Activated CD8-positive, alpha-beta T cell treated with anti-CD3 and anti-CD28 coated beads for 36 hours (primary cell): ENCODE measurements at regions not wholly inside any gene's neighbourhood (a gene's known extent, or its start where the extent isn't known, plus 50 kb on each side); places are given as distances from the start of the nearest gene placed in this dataset.

Experiments
- ATAC-seq: fragments of 200-7000 bp; cut with Tn5 transposase; one replicate; pipeline ENCODE4 v1.10.0; 2021; ENCODE audit warnings: mild to moderate bottlenecking, moderate library complexity
- CTCF ChIA-PET: fragments of 350-600 bp; sonication (Branson Sonifier 250); formaldehyde crosslinking; loops from one replicate; lab custom pipeline; 2021; ENCODE audit warnings: antibody characterized with exemption; lab: Charles Lee
- POLR2A ChIA-PET: fragments of 350-600 bp; sonication (Branson Sonifier 250); formaldehyde crosslinking; loops from one replicate; lab custom pipeline; 2021; ENCODE audit warnings: antibody characterized with exemption; lab: Charles Lee
- DNase-seq: peaks from one replicate; pipeline ENCODE4 v3.0.0-alpha.2; 2020
- H3K27ac Mint-ChIP-seq: one replicate; pipeline ENCODE4 v1.8.0; 2021; ENCODE audit warnings: mild to moderate bottlenecking, mixed read lengths
- H3K27me3 Mint-ChIP-seq: one replicate; pipeline ENCODE4 v1.8.0; 2021; ENCODE audit warnings: mixed read lengths
- H3K36me3 Mint-ChIP-seq: one replicate; pipeline ENCODE4 v1.8.0; 2021; ENCODE audit warnings: low read depth, mixed read lengths
- H3K4me1 Mint-ChIP-seq: one replicate; pipeline ENCODE4 v1.8.0; 2021; ENCODE audit warnings: low read depth, mixed read lengths
- H3K4me3 Mint-ChIP-seq: one replicate; pipeline ENCODE4 v1.8.0; 2021; ENCODE audit warnings: mild to moderate bottlenecking, moderate library complexity, mixed read lengths
- H3K9me3 Mint-ChIP-seq: one replicate; pipeline ENCODE4 v1.8.0; 2021; ENCODE audit warnings: mixed read lengths
- CTCF ChIP-seq: fragments of 200-600 bp; IDR thresholded peaks from one replicate; pipeline ENCODE4 v1.8.0; 2022; ENCODE audit warnings: antibody characterized with exemption, mild to moderate bottlenecking
- intact Hi-C: fragments of 100-400 bp; cut with micrococcal nuclease; formaldehyde crosslinking; loops from one replicate; pipeline ENCODE4 v1.10.0; 2022

- POLR2A ChIA-PET, result no interaction called here
- Mint-ChIP-seq H3K4me1 (no peaks in the 10 kb centered on the region), H3K27me3 (no peaks in the 10 kb centered on the region), H3K27ac (no peak overlapping the region), H3K36me3 (no peaks in the 10 kb centered on the region), H3K9me3 (no peaks in the 10 kb centered on the region), H3K4me3 (no peak overlapping the region)
- CTCF ChIA-PET, result interaction anchor here (1.5 kb wide), 1 partner anchor 13 kb away, joined by 4 read pairs; no protein-coding TSS in a partner anchor
- intact Hi-C loops, result no loop called here
- no peak for ATAC-seq
- TF ChIP-seq CTCF, result no peak
- no peak for DNase-seq
These were observed 77.3 kb upstream of the TMTC2 start for GRCh38 chr12:82609234-82609914.

GRCh38 chr12:82619644-82620043 is 67.1 kb upstream of the TMTC2 start:
- H3K4me1 Mint-ChIP-seq, result no peaks in the 10 kb centered on the region
- no peaks in the 10 kb centered on the region for H3K9me3 Mint-ChIP-seq
- no peak overlapping the region for H3K4me3 Mint-ChIP-seq
- H3K27ac Mint-ChIP-seq, result no peak overlapping the region
- no peaks in the 10 kb centered on the region for H3K27me3 Mint-ChIP-seq
- intact Hi-C loops, result no loop called here
- no peak for DNase-seq
- no peaks in the 10 kb centered on the region for H3K36me3 Mint-ChIP-seq
- POLR2A ChIA-PET, result no interaction called here
- ATAC-seq, result no peak
- TF ChIP-seq CTCF, result no peak
- CTCF ChIA-PET, result no interaction called here

GRCh38 chr12:82620917-82621316 is 65.8 kb upstream of the TMTC2 start:
- intact Hi-C loops, result no loop called here
- no peak for TF ChIP-seq CTCF
- no peaks in the 10 kb centered on the region for H3K9me3 Mint-ChIP-seq
- ChIA-PET CTCF (no interaction called here), POLR2A (no interaction called here)
- H3K27me3 Mint-ChIP-seq, result no peaks in the 10 kb centered on the region
- H3K4me1 Mint-ChIP-seq, result no peaks in the 10 kb centered on the region
- DNase-seq (no peak), ATAC-seq (no peak)
- no peak overlapping the region for H3K4me3 Mint-ChIP-seq
- no peaks in the 10 kb centered on the region for H3K36me3 Mint-ChIP-seq
- H3K27ac Mint-ChIP-seq, result no peak overlapping the region

GRCh38 chr12:82625523-82625922 is 61.2 kb upstream of the TMTC2 start:
- CTCF ChIA-PET, result no interaction called here
- no peaks in the 10 kb centered on the region for H3K9me3 Mint-ChIP-seq

More at GRCh38 chr12:82625523-82625922, 61.2 kb upstream of the TMTC2 start:
- no peak overlapping the region for H3K27ac Mint-ChIP-seq
- ATAC-seq (no peak), DNase-seq (no peak)
- no peak overlapping the region for H3K4me3 Mint-ChIP-seq
- H3K4me1 Mint-ChIP-seq, result no peaks in the 10 kb centered on the region
- no peak for TF ChIP-seq CTCF
- no peaks in the 10 kb centered on the region for H3K27me3 Mint-ChIP-seq
- H3K36me3 Mint-ChIP-seq, result no peaks in the 10 kb centered on the region
- intact Hi-C loops, result no loop called here
- POLR2A ChIA-PET, result no interaction called here
